A549 (cell line): ENCODE measurements at regions not wholly inside any gene's neighbourhood (a gene's known extent, or its start where the extent isn't known, plus 50 kb on each side); places are given as distances from the start of the nearest gene placed in this dataset.
"Not testable (repeated sequence)": the region's sequence is repeated elsewhere in the genome, so short reads cannot be mapped to it uniquely, and the experiment has no call there.

Experiments used
- ATAC-seq, 2 experiments: fragments of 200-7000 bp in 1 of 2; fragments of >200 bp in 1 of 2; cut with Nextera tagmentation in 1 of 2; cut with Tn5 transposase in 1 of 2; 3 replicates each; pipeline versions ENCODE4 v1.8.0 to v1.9.1; 2018 to 2020; ENCODE audit warnings: mild to moderate bottlenecking in 1 of 2, moderate library complexity in 1 of 2
- CTCF ChIA-PET: fragments of 300-600 bp; sonication (Branson Sonifier 250); formaldehyde crosslinking; extraction: SDS; loops from one replicate; lab custom pipeline; 2021; ENCODE audit warnings: antibody characterized with exemption, inconsistent platforms; lab: Yijun Ruan, JAX
- POLR2A ChIA-PET: fragments of 350-600 bp; formaldehyde crosslinking; extraction: SDS; loops from one replicate; lab custom pipeline; 2021; ENCODE audit warnings: antibody characterized with exemption, inconsistent platforms; lab: Yijun Ruan, JAX
- DNase-seq, 2 experiments: peaks; one replicate each; pipeline versions ENCODE4 v3.0.0 to v3.0.0-alpha.2; 2011 to 2016; ENCODE audit warnings: low read depth in 1 of 2, low spot score in 1 of 2
- FAIRE-seq: peaks from 2 replicates; lab custom pipeline; 2011; peaks lifted over from hg19 to GRCh38; lab: Jason Lieb, UNC
- H3K27ac ChIP-seq, 2 experiments: fragments of >200 bp; sonication (Bioruptor Twin); formaldehyde crosslinking; 3 replicates each; pipeline ENCODE4 v1.5.1; 2016 to 2017
- H3K4me1 ChIP-seq: fragments of >200 bp; sonication (Bioruptor Twin); formaldehyde crosslinking; 3 replicates; pipeline ENCODE4 v1.6.1; 2016
- H3K4me2 ChIP-seq: fragments of >200 bp; sonication (Bioruptor Twin); formaldehyde crosslinking; 3 replicates; pipeline ENCODE4 v1.6.1; 2016
- H3K4me3 ChIP-seq: fragments of >200 bp; sonication (Bioruptor Twin); formaldehyde crosslinking; 3 replicates; pipeline ENCODE4 v1.5.1; 2016
- H3K9me3 ChIP-seq: fragments of >200 bp; sonication (Bioruptor Twin); formaldehyde crosslinking; 3 replicates; pipeline ENCODE4 v1.6.1; 2016
- CBX2 ChIP-seq: fragments of 200-600 bp; sonication (generic); IDR thresholded peaks from 2 replicates; pipeline ENCODE4 v1.6.1; 2016; ENCODE audit warnings: low read depth, mild to moderate bottlenecking, borderline replicate concordance
- CEBPB ChIP-seq, 2 experiments: fragments of >200 bp in 1 of 2; sonication (Bioruptor Twin) in 1 of 2; formaldehyde crosslinking in 1 of 2; IDR thresholded peaks; 2 replicates each; pipeline ENCODE4 v1.6.1; 2012 to 2016
- EHMT2 ChIP-seq: fragments of 200-600 bp; sonication (generic); IDR thresholded peaks from 2 replicates; pipeline ENCODE4 v1.6.1; 2016; ENCODE audit warnings: antibody characterized with exemption, low read depth, mild to moderate bottlenecking, moderate library complexity
- EP300 ChIP-seq, 2 experiments: fragments of >200 bp; sonication (Bioruptor Twin); formaldehyde crosslinking; IDR thresholded peaks; 2 replicates in 1 of 2; 3 replicates in 1 of 2; pipeline ENCODE4 v1.6.1; 2016 to 2017
- ESRRA ChIP-seq: fragments of 150-350 bp; IDR thresholded peaks from 2 replicates; pipeline ENCODE4 v1.6.1; 2014; ENCODE audit warnings: mild to moderate bottlenecking, low read length, borderline replicate concordance
- FOSL2 ChIP-seq, 2 experiments: fragments of 450-650 bp in 1 of 2; fragments of >200 bp in 1 of 2; sonication (Bioruptor Twin) in 1 of 2; formaldehyde crosslinking; IDR thresholded peaks; 2 replicates each; pipeline versions ENCODE4 v1.5.0 to v1.6.1; 2016 to 2020; ENCODE audit warnings: mild to moderate bottlenecking in 1 of 2, moderate library complexity in 1 of 2
- HEYL ChIP-seq: fragments of 250-450 bp; sonication (Bioruptor Pico); IDR thresholded peaks from 2 replicates; pipeline ENCODE4 v1.8.0; 2021; ENCODE audit warnings: mild to moderate bottlenecking, moderate library complexity
- HOXB13 ChIP-seq: fragments of 250-450 bp; sonication (Bioruptor Pico); IDR thresholded peaks from 2 replicates; pipeline ENCODE4 v1.5.0; 2020; ENCODE audit warnings: low read depth, mild to moderate bottlenecking, moderate library complexity
- HOXB5 ChIP-seq: fragments of 250-450 bp; sonication (Bioruptor Pico); IDR thresholded peaks from 2 replicates; pipeline ENCODE4 v1.5.0; 2020; ENCODE audit warnings: mild to moderate bottlenecking, moderate library complexity
- JUN ChIP-seq, 2 experiments: fragments of >200 bp; sonication (Bioruptor Twin); formaldehyde crosslinking; IDR thresholded peaks; 2 replicates in 1 of 2; 3 replicates in 1 of 2; pipeline ENCODE4 v1.6.1; 2016 to 2017
- KDM5A ChIP-seq: fragments of 200-600 bp; sonication (generic); IDR thresholded peaks from 2 replicates; pipeline ENCODE4 v1.6.1; 2016; ENCODE audit warnings: antibody characterized with exemption, mild to moderate bottlenecking
- MAZ ChIP-seq: fragments of 150-350 bp; IDR thresholded peaks from 2 replicates; pipeline ENCODE4 v1.6.1; 2014; ENCODE audit warnings: antibody characterized with exemption, low read depth, low read length, borderline replicate concordance
- MYC ChIP-seq: IDR thresholded peaks from 2 replicates; pipeline ENCODE4 v1.6.1; 2012; ENCODE audit warnings: mild to moderate bottlenecking, inconsistent platforms, low read length, improper control_type of control experiment, borderline replicate concordance
- NPAS2 ChIP-seq: fragments of 250-450 bp; sonication (Bioruptor Pico); IDR thresholded peaks from 2 replicates; pipeline ENCODE4 v1.8.0; 2022; ENCODE audit warnings: mild to moderate bottlenecking, moderate library complexity, borderline replicate concordance
- PHF8 ChIP-seq: fragments of 200-600 bp; sonication (generic); IDR thresholded peaks from 2 replicates; pipeline ENCODE4 v1.6.1; 2016; ENCODE audit warnings: low read depth, mild to moderate bottlenecking, antibody characterized with exemption, moderate library complexity, borderline replicate concordance
- RCOR1 ChIP-seq: fragments of 150-350 bp; IDR thresholded peaks from 2 replicates; pipeline ENCODE4 v1.6.1; 2014; ENCODE audit warnings: antibody characterized with exemption, low read length, low read depth
- RNF2 ChIP-seq: fragments of 200-600 bp; sonication (generic); IDR thresholded peaks from 2 replicates; pipeline ENCODE4 v1.6.1; 2016; ENCODE audit warnings: low read depth, mild to moderate bottlenecking, antibody characterized with exemption, moderate library complexity, borderline replicate concordance
- SREBF2 ChIP-seq: fragments of 450-650 bp; IDR thresholded peaks from 2 replicates; pipeline ENCODE4 v1.6.1; 2014; ENCODE audit warnings: mild to moderate bottlenecking, moderate library complexity
- ZC3H11A ChIP-seq: fragments of 450-650 bp; IDR thresholded peaks from 2 replicates; pipeline ENCODE4 v1.6.1; 2014; ENCODE audit warnings: antibody characterized with exemption, mild to moderate bottlenecking
- ZNF302 ChIP-seq: fragments of 250-450 bp; sonication (Bioruptor Pico); IDR thresholded peaks from 2 replicates; pipeline ENCODE4 v1.9.0; 2021; ENCODE audit warnings: inconsistent platforms, mild to moderate bottlenecking, moderate library complexity
- ZSCAN20 ChIP-seq: fragments of 250-450 bp; sonication (Bioruptor Pico); IDR thresholded peaks from 2 replicates; pipeline ENCODE4 v1.8.0; 2022; ENCODE audit warnings: mild to moderate bottlenecking, moderate library complexity
- WGBS: methylation state at CpG from one replicate; pipeline ENCODE4 v1.1.6; 2017; ENCODE audit errors: missing lambda C conversion rate; 5-methylcytosine and 5-hydroxymethylcytosine counted together
- TF ChIP-seq, protein P1 (sequence below): fragments of 200-600 bp; sonication (generic); IDR thresholded peaks from 2 replicates; pipeline ENCODE4 v1.6.1; 2016; ENCODE audit warnings: antibody characterized with exemption, mild to moderate bottlenecking, moderate library complexity
- TF ChIP-seq, protein P2 (sequence below): fragments of >200 bp; sonication (Bioruptor Twin); formaldehyde crosslinking; IDR thresholded peaks from 2 replicates; pipeline ENCODE4 v1.6.1; 2016
- TF ChIP-seq, protein P3 (sequence below): IDR thresholded peaks from 2 replicates; pipeline ENCODE4 v1.6.1; 2012
- TF ChIP-seq, protein P4 (sequence below): fragments of 250-450 bp; sonication (Bioruptor Pico); IDR thresholded peaks from 2 replicates; pipeline ENCODE4 v1.5.0; 2020; ENCODE audit warnings: low read depth, mild to moderate bottlenecking, moderate library complexity

DNA sequence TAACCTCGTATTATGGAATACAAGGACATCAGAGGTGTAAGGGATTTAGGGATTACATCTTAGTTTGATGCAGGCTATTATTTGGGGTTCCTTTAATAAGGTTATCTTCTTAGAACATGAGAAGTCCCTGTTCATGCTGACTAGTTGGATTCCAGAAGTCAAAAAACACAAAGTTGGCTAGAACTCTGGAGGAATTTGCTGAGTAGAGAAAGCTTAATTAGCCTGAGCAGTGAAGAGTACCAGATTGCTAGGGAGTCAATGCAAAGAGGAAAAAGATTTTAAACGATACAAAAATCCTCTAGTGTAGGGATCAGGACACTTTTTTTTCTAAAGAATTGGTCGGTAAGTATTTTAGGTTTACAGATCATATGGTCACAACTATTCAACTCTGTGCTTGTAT is 1872.5 kb upstream of the C9orf72 start:
- Histone ChIP-seq H3K4me3 (no peak overlapping the region), H3K27ac (no peak overlapping the region), H3K9me3 (no peaks in the 10 kb centered on the region), H3K4me1 (no peaks in the 10 kb centered on the region), H3K4me2 (no peak overlapping the region)
- ATAC-seq (no peak), FAIRE-seq (no peak), DNase-seq (no peak)
- ChIA-PET POLR2A (no interaction called here), CTCF (no interaction called here)
- no peak for TF ChIP-seq CEBPB (IDR thresholded peaks at IDR 0.05)
- TF ChIP-seq SREBF2: no peak
- TF ChIP-seq, protein P1, sequence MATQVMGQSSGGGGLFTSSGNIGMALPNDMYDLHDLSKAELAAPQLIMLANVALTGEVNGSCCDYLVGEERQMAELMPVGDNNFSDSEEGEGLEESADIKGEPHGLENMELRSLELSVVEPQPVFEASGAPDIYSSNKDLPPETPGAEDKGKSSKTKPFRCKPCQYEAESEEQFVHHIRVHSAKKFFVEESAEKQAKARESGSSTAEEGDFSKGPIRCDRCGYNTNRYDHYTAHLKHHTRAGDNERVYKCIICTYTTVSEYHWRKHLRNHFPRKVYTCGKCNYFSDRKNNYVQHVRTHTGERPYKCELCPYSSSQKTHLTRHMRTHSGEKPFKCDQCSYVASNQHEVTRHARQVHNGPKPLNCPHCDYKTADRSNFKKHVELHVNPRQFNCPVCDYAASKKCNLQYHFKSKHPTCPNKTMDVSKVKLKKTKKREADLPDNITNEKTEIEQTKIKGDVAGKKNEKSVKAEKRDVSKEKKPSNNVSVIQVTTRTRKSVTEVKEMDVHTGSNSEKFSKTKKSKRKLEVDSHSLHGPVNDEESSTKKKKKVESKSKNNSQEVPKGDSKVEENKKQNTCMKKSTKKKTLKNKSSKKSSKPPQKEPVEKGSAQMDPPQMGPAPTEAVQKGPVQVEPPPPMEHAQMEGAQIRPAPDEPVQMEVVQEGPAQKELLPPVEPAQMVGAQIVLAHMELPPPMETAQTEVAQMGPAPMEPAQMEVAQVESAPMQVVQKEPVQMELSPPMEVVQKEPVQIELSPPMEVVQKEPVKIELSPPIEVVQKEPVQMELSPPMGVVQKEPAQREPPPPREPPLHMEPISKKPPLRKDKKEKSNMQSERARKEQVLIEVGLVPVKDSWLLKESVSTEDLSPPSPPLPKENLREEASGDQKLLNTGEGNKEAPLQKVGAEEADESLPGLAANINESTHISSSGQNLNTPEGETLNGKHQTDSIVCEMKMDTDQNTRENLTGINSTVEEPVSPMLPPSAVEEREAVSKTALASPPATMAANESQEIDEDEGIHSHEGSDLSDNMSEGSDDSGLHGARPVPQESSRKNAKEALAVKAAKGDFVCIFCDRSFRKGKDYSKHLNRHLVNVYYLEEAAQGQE: no peak
- no peak for TF ChIP-seq EHMT2
- no peak for TF ChIP-seq RNF2
- no peak for TF ChIP-seq MYC
- no peak for TF ChIP-seq ZSCAN20 (CRISPR knock-in tag)
- no peak for TF ChIP-seq JUN (IDR thresholded peaks at IDR 0.05)
- no peak for TF ChIP-seq EP300 (IDR thresholded peaks at IDR 0.05)
- TF ChIP-seq ZC3H11A: no peak
- no peak for TF ChIP-seq ZNF302 (CRISPR knock-in tag)
- TF ChIP-seq NPAS2 (CRISPR knock-in tag): no peak
- TF ChIP-seq PHF8: no peak
- TF ChIP-seq CBX2: no peak
- WGBS: 3% methylated on average over 3 of the region's 3 CpGs

DNA sequence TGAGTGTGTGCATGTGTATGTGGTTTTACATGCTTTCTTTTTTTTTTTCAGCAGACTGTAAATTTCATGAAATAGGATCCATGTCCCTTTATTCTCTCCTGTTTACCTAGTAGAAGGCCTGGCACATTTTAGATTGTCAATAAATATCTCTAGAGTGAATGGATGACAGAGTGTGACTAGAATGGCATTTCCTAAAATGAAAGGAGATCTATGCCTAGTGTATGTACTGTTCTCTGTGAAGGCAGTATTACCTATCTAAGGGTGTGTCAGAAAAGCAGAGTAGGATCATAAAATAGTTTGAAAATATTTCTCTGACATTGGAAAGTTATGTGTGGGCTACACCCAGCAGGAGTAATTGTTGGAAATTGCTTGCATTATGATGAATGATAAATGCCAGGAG is 1876.0 kb upstream of the C9orf72 start:
- H3K9me3 ChIP-seq: no peaks in the 10 kb centered on the region
- no peak for FAIRE-seq
- CTCF ChIA-PET: no interaction called here
- TF ChIP-seq NPAS2 (CRISPR knock-in tag): no peak
- TF ChIP-seq CEBPB (IDR thresholded peaks at IDR 0.05): no peak
- no peak for TF ChIP-seq FOSL2 (IDR thresholded peaks at IDR 0.05)
- no peak for TF ChIP-seq FOSL2 (CRISPR knock-in tag; IDR thresholded peaks at IDR 0.05)
- TF ChIP-seq, protein P2, sequence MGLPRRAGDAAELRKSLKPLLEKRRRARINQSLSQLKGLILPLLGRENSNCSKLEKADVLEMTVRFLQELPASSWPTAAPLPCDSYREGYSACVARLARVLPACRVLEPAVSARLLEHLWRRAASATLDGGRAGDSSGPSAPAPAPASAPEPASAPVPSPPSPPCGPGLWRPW: no peak
- TF ChIP-seq RCOR1: no peak
- TF ChIP-seq, protein P3, sequence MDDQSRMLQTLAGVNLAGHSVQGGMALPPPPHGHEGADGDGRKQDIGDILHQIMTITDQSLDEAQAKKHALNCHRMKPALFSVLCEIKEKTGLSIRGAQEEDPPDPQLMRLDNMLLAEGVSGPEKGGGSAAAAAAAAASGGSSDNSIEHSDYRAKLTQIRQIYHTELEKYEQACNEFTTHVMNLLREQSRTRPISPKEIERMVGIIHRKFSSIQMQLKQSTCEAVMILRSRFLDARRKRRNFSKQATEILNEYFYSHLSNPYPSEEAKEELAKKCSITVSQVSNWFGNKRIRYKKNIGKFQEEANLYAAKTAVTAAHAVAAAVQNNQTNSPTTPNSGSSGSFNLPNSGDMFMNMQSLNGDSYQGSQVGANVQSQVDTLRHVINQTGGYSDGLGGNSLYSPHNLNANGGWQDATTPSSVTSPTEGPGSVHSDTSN: no peak
- no peak for TF ChIP-seq RNF2
- no peak for TF ChIP-seq MAZ
- no peak for TF ChIP-seq KDM5A
- no peak for TF ChIP-seq ESRRA
- TF ChIP-seq, protein P4, sequence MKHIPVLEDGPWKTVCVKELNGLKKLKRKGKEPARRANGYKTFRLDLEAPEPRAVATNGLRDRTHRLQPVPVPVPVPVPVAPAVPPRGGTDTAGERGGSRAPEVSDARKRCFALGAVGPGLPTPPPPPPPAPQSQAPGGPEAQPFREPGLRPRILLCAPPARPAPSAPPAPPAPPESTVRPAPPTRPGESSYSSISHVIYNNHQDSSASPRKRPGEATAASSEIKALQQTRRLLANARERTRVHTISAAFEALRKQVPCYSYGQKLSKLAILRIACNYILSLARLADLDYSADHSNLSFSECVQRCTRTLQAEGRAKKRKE (CRISPR knock-in tag): no peak
- no peak for TF ChIP-seq HEYL (CRISPR knock-in tag)
- TF ChIP-seq HOXB5: no peak
- no peak for TF ChIP-seq MYC
- TF ChIP-seq HOXB13 (CRISPR knock-in tag): no peak
- TF ChIP-seq, all 56 proteins: peak for 0
- ATAC-seq (no peak), DNase-seq (no peak)
- no peak overlapping the region for H3K4me3 ChIP-seq
- POLR2A ChIA-PET: no interaction called here
- H3K4me2 ChIP-seq: no peak overlapping the region
- no peaks in the 10 kb centered on the region for H3K4me1 ChIP-seq
- H3K27ac ChIP-seq: no peak overlapping the region

DNA sequence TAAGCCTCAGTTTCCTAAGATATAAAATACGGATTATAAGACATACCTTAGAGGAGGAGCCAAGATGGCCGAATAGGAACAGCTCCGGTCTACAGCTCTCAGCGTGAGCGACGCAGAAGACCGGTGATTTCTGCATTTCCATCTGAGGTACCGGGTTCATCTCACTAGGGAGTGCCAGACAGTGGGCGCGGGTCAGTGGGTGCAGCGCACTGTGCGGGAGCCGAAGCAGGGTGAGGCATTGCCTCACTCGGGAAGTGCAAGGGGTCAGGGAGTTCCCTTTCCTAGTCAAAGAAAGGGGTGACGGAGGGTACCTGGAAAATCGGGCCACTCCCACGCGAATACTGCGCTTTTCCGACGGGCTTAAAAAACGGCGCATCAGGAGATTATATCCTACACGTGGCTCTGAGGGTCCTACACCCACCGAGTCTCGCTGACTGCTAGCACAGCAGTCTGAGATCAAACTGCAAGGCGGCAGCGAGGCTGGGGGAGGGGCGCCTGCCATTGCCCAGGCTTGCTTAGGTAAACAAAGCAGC is 1877.1 kb upstream of the C9orf72 start:
- CTCF ChIA-PET, POLR2A ChIA-PET, H3K4me2 ChIP-seq, H3K4me3 ChIP-seq, ATAC-seq, H3K9me3 ChIP-seq, FAIRE-seq, DNase-seq, H3K4me1 ChIP-seq, H3K27ac ChIP-seq: not testable (repeated sequence)
- WGBS: 60% methylated on average over 28 of the region's 29 CpGs
